WTC11 (cell line): ENCODE measurements at regions not wholly inside any gene's neighbourhood (a gene's known extent, or its start where the extent isn't known, plus 50 kb on each side); places are given as distances from the start of the nearest gene placed in this dataset.

Experiments
- ATAC-seq: fragments of 200-7000 bp; cut with Tn5 transposase; 2 replicates; pipeline ENCODE4 v1.10.0; 2021; ENCODE audit warnings: mild to moderate bottlenecking, moderate library complexity
- CTCF ChIA-PET: fragments of 300-600 bp; sonication (Branson Sonifier 250); formaldehyde crosslinking; loops from one replicate; lab custom pipeline; 2021; ENCODE audit warnings: antibody characterized with exemption; lab: Charles Lee
- POLR2A ChIA-PET: fragments of 350-600 bp; sonication (Branson Sonifier 250); formaldehyde crosslinking; loops from one replicate; lab custom pipeline; 2021; ENCODE audit warnings: antibody characterized with exemption; lab: Charles Lee
- DNase-seq: peaks from one replicate; pipeline ENCODE4 v3.0.0; 2021; ENCODE audit warnings: low spot score
- H3K27ac Mint-ChIP-seq: 2 replicates; pipeline ENCODE4 v1.8.0; 2021; ENCODE audit warnings: mixed read lengths
- H3K27me3 Mint-ChIP-seq: 2 replicates; pipeline ENCODE4 v1.8.0; 2021; ENCODE audit warnings: low read depth, mild to moderate bottlenecking, moderate library complexity, mixed read lengths
- H3K36me3 Mint-ChIP-seq: 2 replicates; pipeline ENCODE4 v1.8.0; 2021; ENCODE audit warnings: mixed read lengths
- H3K4me1 Mint-ChIP-seq: 2 replicates; pipeline ENCODE4 v1.8.0; 2022; ENCODE audit warnings: mixed read lengths
- H3K4me3 Mint-ChIP-seq: 2 replicates; pipeline ENCODE4 v1.8.0; 2021; ENCODE audit warnings: mild to moderate bottlenecking, moderate library complexity, mixed read lengths
- H3K9me3 Mint-ChIP-seq: 2 replicates; pipeline ENCODE4 v1.8.0; 2021; ENCODE audit warnings: mixed read lengths
- AR ChIP-seq: fragments of 250-450 bp; sonication (Bioruptor Pico); IDR thresholded peaks from 2 replicates; pipeline ENCODE4 v1.9.0; 2021; ENCODE audit warnings: mild to moderate bottlenecking
- CBFB ChIP-seq: sonication (generic); formaldehyde crosslinking; IDR thresholded peaks from 2 replicates; pipeline ENCODE4 v1.8.1; 2022; ENCODE audit warnings: mild to moderate bottlenecking, low read depth, missing genetic modification reagents
- ELF4 ChIP-seq: sonication (generic); formaldehyde crosslinking; IDR thresholded peaks from 2 replicates; pipeline ENCODE4 v1.8.1; 2022; ENCODE audit warnings: low read depth, mild to moderate bottlenecking, moderate library complexity, missing genetic modification reagents
- FOXK1 ChIP-seq: sonication (generic); formaldehyde crosslinking; IDR thresholded peaks from 2 replicates; pipeline ENCODE4 v1.8.0; 2022; ENCODE audit warnings: mild to moderate bottlenecking, moderate library complexity, missing genetic modification reagents
- GABPB1 ChIP-seq: sonication (generic); formaldehyde crosslinking; IDR thresholded peaks from 2 replicates; pipeline ENCODE4 v1.8.1; 2023; ENCODE audit warnings: mild to moderate bottlenecking, missing genetic modification reagents
- KAT7 ChIP-seq: sonication (generic); formaldehyde crosslinking; IDR thresholded peaks from 2 replicates; pipeline ENCODE4 v1.8.1; 2023; ENCODE audit warnings: missing genetic modification reagents, mild to moderate bottlenecking, borderline replicate concordance
- MAX ChIP-seq: sonication (generic); formaldehyde crosslinking; IDR thresholded peaks from 2 replicates; pipeline ENCODE4 v1.8.0; 2022; ENCODE audit warnings: mild to moderate bottlenecking, missing genetic modification reagents
- NFATC4 ChIP-seq: fragments of 250-450 bp; sonication (Bioruptor Pico); IDR thresholded peaks from 2 replicates; pipeline ENCODE4 v1.9.0; 2021; ENCODE audit warnings: mild to moderate bottlenecking
- NR1H2 ChIP-seq: sonication (generic); formaldehyde crosslinking; IDR thresholded peaks from 2 replicates; pipeline ENCODE4 v1.9.0; 2021; ENCODE audit warnings: mild to moderate bottlenecking, moderate library complexity, missing genetic modification reagents
- PRDM15 ChIP-seq: sonication (generic); formaldehyde crosslinking; IDR thresholded peaks from 2 replicates; pipeline ENCODE4 v1.8.0; 2022; ENCODE audit warnings: missing genetic modification reagents
- RELA ChIP-seq: sonication (generic); formaldehyde crosslinking; IDR thresholded peaks from 2 replicates; pipeline ENCODE4 v1.8.1; 2022; ENCODE audit warnings: missing genetic modification reagents, mild to moderate bottlenecking, borderline replicate concordance
- SMAD3 ChIP-seq: sonication (generic); formaldehyde crosslinking; IDR thresholded peaks from 2 replicates; pipeline ENCODE4 v1.8.0; 2022; ENCODE audit warnings: missing genetic modification reagents, mild to moderate bottlenecking, borderline replicate concordance
- TCF7 ChIP-seq: sonication (generic); formaldehyde crosslinking; IDR thresholded peaks from 2 replicates; pipeline ENCODE4 v1.8.0; 2022; ENCODE audit warnings: mild to moderate bottlenecking, low read depth, missing genetic modification reagents, moderate library complexity
- USF2 ChIP-seq: sonication (generic); formaldehyde crosslinking; IDR thresholded peaks from 2 replicates; pipeline ENCODE4 v1.8.1; 2023; ENCODE audit warnings: mild to moderate bottlenecking, missing genetic modification reagents, moderate library complexity
- ZNF423 ChIP-seq: fragments of 250-450 bp; sonication (Bioruptor Pico); IDR thresholded peaks from 2 replicates; pipeline ENCODE4 v2.1.2; 2022; ENCODE audit warnings: mild to moderate bottlenecking, moderate library complexity
- ZNF532 ChIP-seq: fragments of 250-450 bp; sonication (Bioruptor Pico); IDR thresholded peaks from 2 replicates; pipeline ENCODE4 v1.9.0; 2021; ENCODE audit warnings: mild to moderate bottlenecking, borderline replicate concordance
- TF ChIP-seq, protein P1 (sequence below): sonication (generic); formaldehyde crosslinking; IDR thresholded peaks from 2 replicates; pipeline ENCODE4 v1.8.1; 2022; ENCODE audit warnings: mild to moderate bottlenecking, moderate library complexity, missing genetic modification reagents
- TF ChIP-seq, protein P2 (sequence below): sonication (generic); formaldehyde crosslinking; IDR thresholded peaks from 2 replicates; pipeline ENCODE4 v1.8.0; 2022; ENCODE audit warnings: mild to moderate bottlenecking, missing genetic modification reagents

DNA sequence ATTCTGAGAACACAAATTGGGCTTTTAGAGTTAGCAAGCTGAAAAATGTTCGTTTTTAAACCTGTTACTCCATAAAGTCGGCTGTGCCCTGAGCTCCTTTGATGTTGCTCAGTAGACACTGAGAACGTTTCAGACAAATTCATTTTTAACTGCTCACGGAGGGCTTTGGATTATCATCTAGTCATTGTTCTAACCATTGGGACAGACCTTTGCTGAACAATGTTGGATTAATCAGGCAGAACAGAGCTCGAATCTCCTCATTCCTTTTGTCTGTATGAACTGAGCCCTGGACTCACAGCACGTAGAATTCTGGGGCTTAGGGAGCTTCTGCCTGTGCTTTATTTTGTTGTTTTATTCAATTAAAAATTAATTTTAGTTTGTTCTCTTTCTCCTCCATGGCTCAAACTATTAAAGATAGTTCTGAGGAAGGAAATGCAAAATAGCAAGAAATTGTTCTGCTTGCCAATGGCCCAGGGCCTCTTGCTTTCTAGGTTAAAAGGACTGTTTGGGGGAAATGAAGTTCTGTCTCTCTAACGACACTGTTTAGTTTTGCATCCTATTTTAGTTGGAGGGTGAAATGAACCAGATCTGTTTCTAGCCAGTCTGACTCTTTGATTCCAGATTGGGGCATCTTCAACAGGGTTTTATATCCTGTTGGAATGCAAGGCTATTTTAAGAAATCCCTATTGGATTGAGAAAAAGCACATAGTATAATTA lies 114.7 kb upstream of the CXCR4 start:
- peaks cover 10% of the 10 kb centered on the region for H3K9me3 Mint-ChIP-seq
- ChIA-PET POLR2A (no interaction called here), CTCF (interaction anchor here (0.9 kb wide), 1 partner anchor 235 kb away, joined by 3 read pairs; no protein-coding TSS in a partner anchor)
- no peak overlapping the region for H3K27ac Mint-ChIP-seq
- ATAC-seq = no peak
- no peaks in the 10 kb centered on the region for H3K4me1 Mint-ChIP-seq
- H3K36me3 Mint-ChIP-seq = 0 out of 2 replicates have a peak, but pooled peaks cover 6% of the 10 kb centered on the region
- no peak for DNase-seq
- no peaks in the 10 kb centered on the region for H3K27me3 Mint-ChIP-seq
- H3K4me3 Mint-ChIP-seq = no peak overlapping the region
- TF ChIP-seq, protein P1, sequence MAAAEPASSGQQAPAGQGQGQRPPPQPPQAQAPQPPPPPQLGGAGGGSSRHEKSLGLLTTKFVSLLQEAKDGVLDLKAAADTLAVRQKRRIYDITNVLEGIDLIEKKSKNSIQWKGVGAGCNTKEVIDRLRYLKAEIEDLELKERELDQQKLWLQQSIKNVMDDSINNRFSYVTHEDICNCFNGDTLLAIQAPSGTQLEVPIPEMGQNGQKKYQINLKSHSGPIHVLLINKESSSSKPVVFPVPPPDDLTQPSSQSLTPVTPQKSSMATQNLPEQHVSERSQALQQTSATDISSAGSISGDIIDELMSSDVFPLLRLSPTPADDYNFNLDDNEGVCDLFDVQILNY = no peak
- no peak for TF ChIP-seq SMAD3 (CRISPR knock-in tag)
- no peak for TF ChIP-seq FOXK1 (CRISPR knock-in tag)
- no peak for TF ChIP-seq ZNF423 (CRISPR knock-in tag)
- TF ChIP-seq NR1H2 (CRISPR knock-in tag) = no peak
- no peak for TF ChIP-seq PRDM15 (CRISPR knock-in tag)
- TF ChIP-seq USF2 (CRISPR knock-in tag) = no peak
- TF ChIP-seq MAX (CRISPR knock-in tag) = no peak
- TF ChIP-seq, protein P2, sequence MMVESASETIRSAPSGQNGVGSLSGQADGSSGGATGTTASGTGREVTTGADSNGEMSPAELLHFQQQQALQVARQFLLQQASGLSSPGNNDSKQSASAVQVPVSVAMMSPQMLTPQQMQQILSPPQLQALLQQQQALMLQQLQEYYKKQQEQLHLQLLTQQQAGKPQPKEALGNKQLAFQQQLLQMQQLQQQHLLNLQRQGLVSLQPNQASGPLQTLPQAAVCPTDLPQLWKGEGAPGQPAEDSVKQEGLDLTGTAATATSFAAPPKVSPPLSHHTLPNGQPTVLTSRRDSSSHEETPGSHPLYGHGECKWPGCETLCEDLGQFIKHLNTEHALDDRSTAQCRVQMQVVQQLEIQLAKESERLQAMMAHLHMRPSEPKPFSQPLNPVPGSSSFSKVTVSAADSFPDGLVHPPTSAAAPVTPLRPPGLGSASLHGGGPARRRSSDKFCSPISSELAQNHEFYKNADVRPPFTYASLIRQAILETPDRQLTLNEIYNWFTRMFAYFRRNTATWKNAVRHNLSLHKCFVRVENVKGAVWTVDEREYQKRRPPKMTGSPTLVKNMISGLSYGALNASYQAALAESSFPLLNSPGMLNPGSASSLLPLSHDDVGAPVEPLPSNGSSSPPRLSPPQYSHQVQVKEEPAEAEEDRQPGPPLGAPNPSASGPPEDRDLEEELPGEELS = no peak
- TF ChIP-seq KAT7 (CRISPR knock-in tag) = no peak
- TF ChIP-seq NFATC4 (CRISPR knock-in tag) = no peak
- no peak for TF ChIP-seq CBFB (CRISPR knock-in tag)
- TF ChIP-seq AR (CRISPR knock-in tag) = no peak
- TF ChIP-seq ZNF532 (CRISPR knock-in tag) = no peak
- TF ChIP-seq TCF7 (CRISPR knock-in tag) = no peak
- no peak for TF ChIP-seq GABPB1 (CRISPR knock-in tag)
- no peak for TF ChIP-seq ELF4
- no peak for TF ChIP-seq RELA (CRISPR knock-in tag)
